BE2C (cell line): ENCODE measurements at regions not wholly inside any gene's neighbourhood (a gene's known extent, or its start where the extent isn't known, plus 50 kb on each side); places are given as distances from the start of the nearest gene placed in this dataset.

Experiments
- DNase-seq: peaks from one replicate; pipeline ENCODE4 v3.0.0-alpha.2; 2020
- H3K27me3 ChIP-seq: fragments of 250-450 bp; sonication (Bioruptor Pico); 2 replicates; pipeline ENCODE4 v1.5.1; 2020; ENCODE audit warnings: mild to moderate bottlenecking
- H3K36me3 ChIP-seq: fragments of 250-450 bp; sonication (Bioruptor Pico); 2 replicates; pipeline ENCODE4 v1.5.1; 2020; ENCODE audit warnings: mild to moderate bottlenecking
- H3K4me1 ChIP-seq: fragments of 250-450 bp; sonication (Bioruptor Pico); 2 replicates; pipeline ENCODE4 v1.5.1; 2020
- H3K4me3 ChIP-seq: 2 replicates; pipeline ENCODE4 v1.5.1; 2011; ENCODE audit warnings: low read depth, low read length
- H3K9me3 ChIP-seq: fragments of 250-450 bp; sonication (Bioruptor Pico); 2 replicates; pipeline ENCODE4 v1.5.1; 2020
- TF ChIP-seq, protein P1 (sequence below): IDR thresholded peaks from 2 replicates; pipeline ENCODE4 v1.5.1; 2012; ENCODE audit warnings: mild to moderate bottlenecking, low read depth, low read length

DNA sequence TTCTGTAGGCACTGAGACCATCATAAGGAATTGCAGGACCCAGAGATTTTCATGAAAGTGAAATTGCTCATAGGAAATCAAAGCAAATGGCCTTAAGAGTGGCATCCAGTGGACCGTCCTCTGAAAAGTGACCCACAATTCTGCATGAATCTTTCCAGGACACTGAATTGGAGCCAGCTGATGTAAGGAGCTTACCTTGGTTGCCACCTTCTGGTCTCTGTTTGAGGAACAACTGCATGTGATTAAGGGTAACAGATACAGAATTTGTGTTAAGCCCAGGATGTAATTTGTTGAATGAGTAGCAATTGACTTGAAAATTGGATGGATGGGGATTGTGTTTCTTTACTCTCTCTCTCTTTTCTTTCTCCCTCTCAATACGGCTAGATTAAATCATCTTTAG is 49.9 kb upstream of the GAS1 start:
- H3K9me3 ChIP-seq, result no peaks in the 10 kb centered on the region
- no peaks in the 10 kb centered on the region for H3K27me3 ChIP-seq
- no peaks in the 10 kb centered on the region for H3K36me3 ChIP-seq
- TF ChIP-seq, protein P1, sequence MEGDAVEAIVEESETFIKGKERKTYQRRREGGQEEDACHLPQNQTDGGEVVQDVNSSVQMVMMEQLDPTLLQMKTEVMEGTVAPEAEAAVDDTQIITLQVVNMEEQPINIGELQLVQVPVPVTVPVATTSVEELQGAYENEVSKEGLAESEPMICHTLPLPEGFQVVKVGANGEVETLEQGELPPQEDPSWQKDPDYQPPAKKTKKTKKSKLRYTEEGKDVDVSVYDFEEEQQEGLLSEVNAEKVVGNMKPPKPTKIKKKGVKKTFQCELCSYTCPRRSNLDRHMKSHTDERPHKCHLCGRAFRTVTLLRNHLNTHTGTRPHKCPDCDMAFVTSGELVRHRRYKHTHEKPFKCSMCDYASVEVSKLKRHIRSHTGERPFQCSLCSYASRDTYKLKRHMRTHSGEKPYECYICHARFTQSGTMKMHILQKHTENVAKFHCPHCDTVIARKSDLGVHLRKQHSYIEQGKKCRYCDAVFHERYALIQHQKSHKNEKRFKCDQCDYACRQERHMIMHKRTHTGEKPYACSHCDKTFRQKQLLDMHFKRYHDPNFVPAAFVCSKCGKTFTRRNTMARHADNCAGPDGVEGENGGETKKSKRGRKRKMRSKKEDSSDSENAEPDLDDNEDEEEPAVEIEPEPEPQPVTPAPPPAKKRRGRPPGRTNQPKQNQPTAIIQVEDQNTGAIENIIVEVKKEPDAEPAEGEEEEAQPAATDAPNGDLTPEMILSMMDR, result no peak
- H3K4me1 ChIP-seq, result no peaks in the 10 kb centered on the region
- no peak overlapping the region for H3K4me3 ChIP-seq
- DNase-seq, result no peak

- no peak for DNase-seq
- TF ChIP-seq, protein P1, result no peak
- no peaks in the 10 kb centered on the region for H3K4me1 ChIP-seq
- no peaks in the 10 kb centered on the region for H3K9me3 ChIP-seq
- no peak overlapping the region for H3K4me3 ChIP-seq
- H3K36me3 ChIP-seq, result no peaks in the 10 kb centered on the region
- H3K27me3 ChIP-seq, result no peaks in the 10 kb centered on the region
Measured at GRCh38 chr9:86997951-86998350, 50.6 kb upstream of the GAS1 start.

GRCh38 chr9:87002517-87002916 is 55.2 kb upstream of the GAS1 start:
- TF ChIP-seq, protein P1, result no peak
- Histone ChIP-seq H3K9me3 (no peaks in the 10 kb centered on the region), H3K4me1 (no peaks in the 10 kb centered on the region), H3K4me3 (no peak overlapping the region), H3K36me3 (no peaks in the 10 kb centered on the region), H3K27me3 (no peaks in the 10 kb centered on the region)
- no peak for DNase-seq

DNA sequence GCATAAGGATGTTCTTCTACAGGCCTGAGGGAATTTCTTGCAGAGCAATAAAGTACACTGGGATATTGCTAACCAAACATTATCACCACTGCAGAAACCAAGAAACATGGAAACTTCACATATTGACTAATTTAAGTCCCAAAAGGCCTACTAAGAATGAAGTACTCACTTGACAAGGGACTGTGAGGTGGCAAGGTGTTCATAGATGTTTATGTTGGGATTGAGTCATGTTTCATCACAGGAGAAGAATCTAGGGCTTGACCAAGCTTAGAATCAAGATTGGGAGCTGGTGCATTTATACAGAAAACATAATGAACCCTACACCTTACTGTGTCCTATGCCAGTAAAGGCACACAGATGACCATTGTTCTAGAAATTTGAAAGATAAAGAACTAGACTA is 56.7 kb upstream of the GAS1 start:
- no peak for DNase-seq
- H3K4me1 ChIP-seq, result no peaks in the 10 kb centered on the region
- no peaks in the 10 kb centered on the region for H3K27me3 ChIP-seq
- no peak overlapping the region for H3K4me3 ChIP-seq
- TF ChIP-seq, protein P1, result no peak
- H3K9me3 ChIP-seq, result no peaks in the 10 kb centered on the region
- H3K36me3 ChIP-seq, result no peaks in the 10 kb centered on the region

- no peaks in the 10 kb centered on the region for H3K27me3 ChIP-seq
- no peaks in the 10 kb centered on the region for H3K36me3 ChIP-seq
- H3K4me3 ChIP-seq, result no peak overlapping the region
- H3K4me1 ChIP-seq, result no peaks in the 10 kb centered on the region
- DNase-seq, result no peak
- TF ChIP-seq, protein P1, result no peak
- no peaks in the 10 kb centered on the region for H3K9me3 ChIP-seq
Measured at GRCh38 chr9:87006956-87007355, 59.6 kb upstream of the GAS1 start.

- H3K27me3 ChIP-seq, result no peaks in the 10 kb centered on the region
Measured at GRCh38 chr9:87007711-87008366, 60.5 kb upstream of the GAS1 start.

More at GRCh38 chr9:87007711-87008366, 60.5 kb upstream of the GAS1 start:
- no peaks in the 10 kb centered on the region for H3K4me1 ChIP-seq
- H3K4me3 ChIP-seq, result no peak overlapping the region
- no peaks in the 10 kb centered on the region for H3K9me3 ChIP-seq
- no peak for DNase-seq
- no peaks in the 10 kb centered on the region for H3K36me3 ChIP-seq
- TF ChIP-seq, protein P1, result no peak
